Esophagus (tissue), 2 donors: ENCODE measurements at regions not wholly inside any gene's neighbourhood (a gene's known extent, or its start where the extent isn't known, plus 50 kb on each side); places are given as distances from the start of the nearest gene placed in this dataset.

Source experiments
- H3K27ac ChIP-seq, 2 donors: one replicate each; pipeline ENCODE4 v1.5.1; 2013; ENCODE audit warnings: low read depth in 2 of 2, mild to moderate bottlenecking in 2 of 2, inconsistent platforms in 1 of 2, low read length in 1 of 2, moderate library complexity in 1 of 2
- H3K27me3 ChIP-seq, 2 donors: one replicate each; pipeline ENCODE4 v1.6.1; 2013; ENCODE audit warnings: low read length in 2 of 2, control low read depth in 1 of 2, mild to moderate bottlenecking in 1 of 2; ENCODE audit not compliant: insufficient read depth in 2 of 2, control insufficient read depth in 1 of 2
- H3K36me3 ChIP-seq, 2 donors: one replicate each; pipeline ENCODE4 v1.6.1; 2013; ENCODE audit warnings: low read length in 1 of 2; ENCODE audit not compliant: control insufficient read depth in 2 of 2, insufficient read depth in 2 of 2
- H3K4me1 ChIP-seq, 2 donors: one replicate each; pipeline ENCODE4 v1.6.1; 2013; ENCODE audit warnings: low read length in 1 of 2; ENCODE audit not compliant: control insufficient read depth in 2 of 2, insufficient read depth in 2 of 2
- H3K4me3 ChIP-seq, 2 donors: one replicate each; pipeline ENCODE4 v1.5.1; 2013; ENCODE audit warnings: low read length in 2 of 2, mild to moderate bottlenecking in 2 of 2, low read depth in 1 of 2, moderate library complexity in 1 of 2
- H3K9me3 ChIP-seq, 2 donors: one replicate each; pipeline ENCODE4 v1.6.1; 2013; ENCODE audit warnings: mild to moderate bottlenecking in 2 of 2, low read depth in 1 of 2, low read length in 1 of 2, moderate library complexity in 1 of 2; ENCODE audit not compliant: control insufficient read depth in 2 of 2, insufficient read depth in 1 of 2
- WGBS, 2 donors: extraction: QIAGEN DNeasy Blood & Tissue Kit; methylation state at CpG; one replicate each; pipeline ENCODE4 v1.1.7; 2013; 5-methylcytosine and 5-hydroxymethylcytosine counted together
- donor health status: healthy with polysubstance abuse.
- donor health status: Bipolar disorder and iron deficiency.

DNA sequence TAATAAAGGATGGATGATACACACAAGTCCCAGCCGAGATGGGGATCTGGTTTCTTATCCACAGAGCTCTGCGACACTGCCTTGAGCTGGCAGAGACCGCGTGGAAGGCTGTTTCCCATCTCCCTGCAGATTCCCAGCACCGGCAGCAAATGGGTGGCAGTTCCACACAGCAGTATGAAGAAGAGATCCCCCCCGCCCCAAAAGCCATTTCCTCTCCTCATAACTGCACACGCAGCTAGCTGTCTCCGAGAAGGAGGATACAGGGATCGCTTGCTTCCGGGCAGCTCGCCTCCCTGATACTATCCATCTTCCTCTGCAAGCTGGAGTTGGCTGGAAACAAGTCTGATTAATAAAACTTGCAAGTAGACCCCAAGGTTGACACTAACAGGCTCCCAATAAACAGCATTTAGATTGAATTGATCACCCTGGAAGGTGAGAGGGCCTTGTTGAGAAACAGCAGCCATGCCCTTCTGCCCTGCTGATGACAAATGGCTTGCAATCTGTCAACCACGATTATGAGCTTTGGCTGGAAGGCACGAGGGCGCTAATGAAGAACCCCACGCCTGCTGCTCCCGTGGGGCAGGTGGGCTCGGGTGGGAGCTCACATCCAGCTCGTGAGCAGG is 642.3 kb downstream of the AJAP1 start:
- H3K36me3 ChIP-seq: no peaks in the 10 kb centered on the region
- H3K9me3 ChIP-seq: no peaks in the 10 kb centered on the region
- WGBS, 2 donors: 33 to 49% methylated on average over 18 of the region's 18 CpGs
- H3K27ac ChIP-seq: no peak overlapping the region
- peaks cover 0 to 2% of the 10 kb centered on the region in 2 donors for H3K27me3 ChIP-seq
- no peak overlapping the region for H3K4me3 ChIP-seq
- peaks cover 0 to 4% of the 10 kb centered on the region in 2 donors for H3K4me1 ChIP-seq

DNA sequence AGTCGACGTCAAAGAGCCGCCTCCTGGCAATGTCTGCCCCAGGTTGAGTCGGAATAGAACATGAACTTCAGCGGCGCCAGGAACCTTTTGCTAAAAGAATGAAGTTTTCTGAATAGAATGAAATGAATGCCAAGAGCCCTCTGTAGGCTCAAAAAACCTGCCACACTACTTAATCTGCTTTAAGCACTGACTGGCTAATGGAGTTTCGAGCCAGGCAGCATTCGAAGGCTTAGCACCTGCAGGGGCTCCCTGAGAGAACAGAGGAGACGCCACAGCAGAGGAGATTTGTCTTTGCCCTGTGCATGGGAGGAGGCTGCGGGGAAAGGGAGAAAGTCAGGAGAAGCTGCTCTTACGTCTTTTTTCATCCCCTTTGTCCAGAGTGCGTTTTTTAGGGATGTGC is 641.7 kb downstream of the AJAP1 start:
- peaks cover 0 to 5% of the 10 kb centered on the region in 2 donors for H3K27me3 ChIP-seq
- H3K4me3 ChIP-seq: no peak overlapping the region
- no peak overlapping the region for H3K27ac ChIP-seq
- peaks cover 0 to 4% of the 10 kb centered on the region in 2 donors for H3K4me1 ChIP-seq
- no peaks in the 10 kb centered on the region for H3K36me3 ChIP-seq
- H3K9me3 ChIP-seq: no peaks in the 10 kb centered on the region
- WGBS, 2 donors: 34 to 51% methylated on average over 12 of the region's 12 CpGs

DNA sequence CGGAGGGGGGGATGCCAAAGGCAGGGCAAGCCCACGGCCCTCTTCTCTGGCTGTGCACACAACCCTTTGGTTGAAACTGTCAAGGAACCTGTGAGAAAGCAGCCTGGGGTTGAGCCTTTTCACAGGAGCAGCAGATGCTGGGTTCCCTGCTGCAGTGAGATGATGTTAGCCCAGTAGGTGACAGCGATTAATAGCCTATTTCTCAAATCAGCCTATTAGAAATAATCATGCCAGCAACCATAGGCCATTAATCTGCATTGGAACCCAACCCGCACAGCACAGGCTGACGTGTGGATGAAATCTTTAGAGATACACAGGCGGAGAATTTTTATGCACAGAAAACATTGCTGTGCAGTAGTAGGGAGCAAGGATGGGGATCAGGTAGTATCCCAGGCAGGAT is 637.5 kb downstream of the AJAP1 start:
- Histone ChIP-seq H3K4me1 (peaks cover 0 to 1% of the 10 kb centered on the region in 2 donors), H3K9me3 (no peaks in the 10 kb centered on the region), H3K4me3 (no peak overlapping the region), H3K27ac (no peak overlapping the region), H3K27me3 (peaks cover 0 to 5% of the 10 kb centered on the region in 2 donors), H3K36me3 (no peaks in the 10 kb centered on the region)
- 70% methylated on average over 6 of the region's 6 CpGs for WGBS, 2 donors

DNA sequence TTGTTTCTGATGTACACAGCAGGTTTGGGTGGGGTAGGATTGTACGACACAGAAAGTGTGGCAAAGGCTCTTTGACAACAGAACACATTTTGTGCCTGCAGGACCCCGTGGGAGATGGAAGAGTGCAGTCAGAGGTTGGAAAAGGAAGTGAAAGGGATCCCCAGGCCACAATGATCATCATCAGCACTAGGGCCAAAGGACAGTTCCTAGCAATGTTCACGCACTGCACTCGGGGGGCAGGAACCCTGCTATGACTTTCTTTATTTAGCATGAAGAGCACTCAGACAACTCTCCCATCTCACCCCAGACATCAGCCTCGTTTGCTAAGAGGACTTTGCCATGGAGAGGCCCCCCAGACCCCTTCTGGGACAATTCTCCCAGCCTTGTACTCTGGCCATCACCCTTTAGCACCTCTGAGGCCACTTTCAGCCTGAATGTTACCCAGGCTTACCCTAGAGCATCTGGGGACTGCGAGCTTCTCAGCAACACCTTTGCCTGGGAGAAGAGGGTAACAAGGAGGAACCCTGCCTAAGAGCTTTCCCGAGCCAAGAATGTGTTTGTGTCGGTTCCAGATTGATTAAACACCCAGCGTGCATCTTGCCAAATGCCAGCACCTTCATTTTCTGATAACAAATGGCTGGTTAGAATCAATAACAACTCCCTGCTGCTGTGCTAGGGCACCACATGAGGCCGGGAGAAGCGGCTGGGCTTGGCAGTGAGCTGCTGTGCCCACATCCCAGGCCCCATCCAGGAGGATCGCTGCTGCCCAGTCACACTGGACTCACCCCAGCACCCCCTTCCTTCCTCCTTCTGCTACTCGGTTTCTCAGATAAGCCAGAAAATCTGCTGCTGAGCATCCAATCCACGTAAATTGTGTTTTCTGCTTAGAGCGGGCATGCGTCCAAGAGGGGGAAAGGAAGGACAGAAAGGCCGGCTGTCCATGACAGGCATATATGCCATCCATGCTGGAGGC is 633.1 kb downstream of the AJAP1 start:
- Histone ChIP-seq H3K4me3 (no peak overlapping the region), H3K27ac (no peak overlapping the region), H3K4me1 (no peaks in the 10 kb centered on the region), H3K36me3 (no peaks in the 10 kb centered on the region), H3K9me3 (peaks cover 6 to 7% of the 10 kb centered on the region in 2 donors), H3K27me3 (peaks cover 0 to 3% of the 10 kb centered on the region in 2 donors)
- 44 to 48% methylated on average over 17 of the region's 17 CpGs for WGBS, 2 donors

DNA sequence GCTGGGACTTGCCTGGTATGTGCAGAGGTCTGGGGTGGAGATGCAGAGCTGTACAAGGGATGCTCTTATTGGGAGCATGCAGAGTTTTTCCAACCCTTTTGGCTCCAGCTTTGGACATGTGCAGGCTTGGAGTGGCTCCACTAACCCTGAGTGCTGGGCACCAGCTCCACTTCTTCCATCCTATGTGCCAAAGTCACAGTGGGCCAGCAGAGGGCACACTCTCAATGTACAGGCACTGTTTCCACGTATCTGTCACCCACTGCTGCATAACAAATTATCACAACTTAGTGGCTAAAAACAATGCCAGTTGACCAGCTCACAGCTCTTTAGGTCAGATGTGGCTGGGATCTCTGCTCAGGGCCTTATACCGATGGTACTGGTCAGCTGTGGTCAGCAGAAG is 631.8 kb downstream of the AJAP1 start:
- Histone ChIP-seq H3K4me1 (no peaks in the 10 kb centered on the region), H3K27ac (no peak overlapping the region), H3K9me3 (peaks cover 6 to 7% of the 10 kb centered on the region in 2 donors), H3K27me3 (no peaks in the 10 kb centered on the region), H3K4me3 (no peak overlapping the region), H3K36me3 (no peaks in the 10 kb centered on the region)
- 76 to 78% methylated on average over 2 of the region's 2 CpGs for WGBS, 2 donors

DNA sequence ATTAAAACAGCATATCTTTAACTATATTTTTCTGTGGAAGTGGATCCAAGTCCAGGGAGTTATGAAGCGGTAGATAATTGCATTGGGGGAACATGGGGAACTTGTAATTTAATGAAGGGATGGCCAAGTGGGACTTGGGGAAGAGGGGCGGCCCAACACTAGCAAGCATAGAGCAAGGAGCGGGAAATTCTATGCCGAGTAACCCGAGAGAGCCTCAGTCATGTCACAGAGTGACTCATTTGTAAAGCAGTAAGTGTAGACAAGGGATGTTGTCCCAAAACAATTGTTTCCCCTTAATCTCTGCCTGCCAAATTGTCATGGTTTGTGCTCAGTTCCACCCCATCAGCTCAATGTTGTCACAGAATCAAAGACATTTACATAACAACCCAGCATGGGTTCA is 620.1 kb downstream of the AJAP1 start:
- H3K4me1 ChIP-seq: no peaks in the 10 kb centered on the region
- peaks cover 0 to 6% of the 10 kb centered on the region in 2 donors for H3K9me3 ChIP-seq
- H3K27ac ChIP-seq: no peak overlapping the region
- no peaks in the 10 kb centered on the region for H3K36me3 ChIP-seq
- H3K27me3 ChIP-seq: peaks cover 0 to 10% of the 10 kb centered on the region in 2 donors
- H3K4me3 ChIP-seq: no peak overlapping the region
- 60 to 80% methylated on average over 5 of the region's 5 CpGs for WGBS, 2 donors

DNA sequence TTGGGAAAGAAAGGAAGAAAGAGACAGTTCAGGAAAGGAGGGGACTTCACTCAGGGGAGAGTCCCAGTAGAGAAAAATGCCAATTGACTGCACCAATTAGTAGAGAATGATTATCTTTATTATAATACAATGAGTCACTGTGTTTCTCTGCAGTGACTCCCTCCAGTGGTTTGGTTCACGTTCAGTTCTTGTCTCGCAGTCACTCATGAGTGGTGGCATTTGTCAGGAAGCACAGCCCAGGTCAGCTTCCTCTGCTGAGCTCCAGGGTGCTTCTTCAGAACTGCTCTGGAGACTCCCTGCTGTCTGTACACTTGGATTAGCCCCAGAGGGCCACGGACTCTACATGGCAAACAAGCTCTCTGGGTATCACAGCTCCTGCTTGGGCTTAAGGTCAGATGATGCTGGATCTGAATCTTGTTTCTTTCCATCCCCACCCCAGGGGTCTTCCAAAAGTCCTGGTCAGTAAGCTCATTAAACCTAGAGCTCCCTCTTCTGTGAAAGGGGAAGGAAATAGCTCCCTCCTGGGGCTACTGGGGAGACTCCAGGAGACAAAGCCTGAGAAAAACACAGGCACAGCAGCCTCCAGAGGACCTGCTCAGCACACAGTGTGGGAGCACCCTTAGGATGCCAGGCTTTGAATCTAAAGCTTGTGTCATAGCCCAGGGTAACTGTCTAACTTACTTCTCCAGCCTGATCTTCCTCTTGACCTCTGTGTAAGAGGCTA is 619.0 kb downstream of the AJAP1 start:
- Histone ChIP-seq H3K27ac (no peak overlapping the region), H3K9me3 (peaks cover 0 to 14% of the 10 kb centered on the region in 2 donors), H3K4me3 (no peak overlapping the region), H3K4me1 (no peaks in the 10 kb centered on the region), H3K36me3 (no peaks in the 10 kb centered on the region), H3K27me3 (peaks cover 0 to 10% of the 10 kb centered on the region in 2 donors)
- WGBS, 2 donors: 25 to 30% methylated on average over 3 of the region's 3 CpGs

DNA sequence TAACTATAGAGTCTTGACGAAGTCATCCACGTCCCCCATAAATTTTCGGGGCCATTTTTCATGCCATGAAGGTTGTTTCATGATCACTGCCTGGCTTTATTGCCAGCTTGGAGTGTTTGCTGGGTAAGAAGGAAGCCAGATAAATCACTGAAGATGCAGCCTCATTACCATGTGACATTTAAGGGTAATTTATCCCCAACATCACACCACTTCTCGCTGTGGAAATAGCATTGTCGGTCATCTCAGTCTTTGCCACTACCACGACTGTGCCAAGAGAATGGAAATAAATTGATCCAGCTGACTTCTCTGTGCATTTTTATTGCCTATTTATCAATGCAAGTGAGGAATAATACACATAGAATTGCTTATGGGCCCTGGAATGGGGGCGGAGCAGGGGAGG is 617.9 kb downstream of the AJAP1 start:
- H3K36me3 ChIP-seq: no peaks in the 10 kb centered on the region
- peaks cover 0 to 10% of the 10 kb centered on the region in 2 donors for H3K27me3 ChIP-seq
- peaks cover 0 to 14% of the 10 kb centered on the region in 2 donors for H3K9me3 ChIP-seq
- whole genome bisulfite sequencing, 2 donors: 90 to 93% methylated on average over 7 of the region's 7 CpGs
- no peak overlapping the region for H3K4me3 ChIP-seq
- H3K27ac ChIP-seq: no peak overlapping the region
- H3K4me1 ChIP-seq: no peaks in the 10 kb centered on the region

DNA sequence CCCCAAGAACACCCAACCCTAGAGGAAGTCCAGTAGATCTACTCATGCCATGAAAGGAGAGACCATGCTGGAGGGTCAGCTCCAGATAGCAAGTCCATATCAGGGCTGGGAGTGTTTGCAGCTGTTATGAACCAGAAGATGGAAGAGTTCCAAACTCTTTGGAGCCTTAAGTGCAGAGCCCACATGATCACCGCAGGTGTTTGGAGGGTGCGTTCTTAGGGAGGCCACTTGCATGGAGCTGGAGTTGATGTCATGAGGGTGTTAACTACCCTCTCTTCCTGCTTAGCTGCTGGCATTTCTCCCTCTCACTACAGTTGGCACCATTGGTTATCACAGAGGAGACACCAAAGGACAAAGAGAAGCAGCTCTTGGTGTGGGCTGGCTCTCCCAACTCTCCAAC is 616.9 kb downstream of the AJAP1 start:
- Histone ChIP-seq H3K4me3 (no peak overlapping the region), H3K9me3 (peaks cover 0 to 14% of the 10 kb centered on the region in 2 donors), H3K36me3 (no peaks in the 10 kb centered on the region), H3K4me1 (no peaks in the 10 kb centered on the region), H3K27ac (no peak overlapping the region), H3K27me3 (peaks cover 0 to 10% of the 10 kb centered on the region in 2 donors)
- 83 to 86% methylated on average over 2 of the region's 2 CpGs for WGBS, 2 donors
